GM10266 (cell line): ENCODE measurements at regions not wholly inside any gene's neighbourhood (a gene's known extent, or its start where the extent isn't known, plus 50 kb on each side); places are given as distances from the start of the nearest gene placed in this dataset.

Source experiments
- DNase-seq: peaks from one replicate; pipeline ENCODE4 v3.0.0; 2012; ENCODE audit errors: extremely low spot score
- CTCF ChIP-seq: IDR thresholded peaks from 2 replicates; pipeline ENCODE4 v1.5.1; 2012; ENCODE audit warnings: mild to moderate bottlenecking, low read depth; ENCODE audit not compliant: control insufficient read depth, insufficient read depth; ENCODE audit errors: missing control alignments

DNA sequence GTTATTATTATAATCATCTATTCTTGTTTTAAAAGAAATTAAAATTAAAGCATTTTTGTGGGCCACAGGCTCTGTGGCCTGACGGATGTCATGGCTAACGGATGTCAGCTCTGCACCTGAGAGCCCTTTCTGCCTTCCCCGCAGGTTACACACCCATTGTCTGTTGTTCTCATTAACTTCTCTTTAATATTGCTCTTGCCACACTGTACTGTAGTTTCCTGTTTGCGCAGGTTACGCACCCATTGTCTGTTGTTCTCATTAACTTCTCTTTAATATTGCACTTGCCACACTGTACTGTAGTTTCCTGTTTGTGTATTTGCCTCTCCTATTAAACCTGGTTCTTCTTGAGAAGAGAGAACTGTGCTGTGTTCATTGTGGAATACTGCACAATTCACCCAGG is 294.4 kb upstream of the PLXNA2 start:
- no peak for TF ChIP-seq CTCF
- DNase-seq = no peak

- DNase-seq = no peak
- no peak for TF ChIP-seq CTCF
Measured at GRCh38 chr1:208540724-208541123, 296.5 kb upstream of the PLXNA2 start.

DNA sequence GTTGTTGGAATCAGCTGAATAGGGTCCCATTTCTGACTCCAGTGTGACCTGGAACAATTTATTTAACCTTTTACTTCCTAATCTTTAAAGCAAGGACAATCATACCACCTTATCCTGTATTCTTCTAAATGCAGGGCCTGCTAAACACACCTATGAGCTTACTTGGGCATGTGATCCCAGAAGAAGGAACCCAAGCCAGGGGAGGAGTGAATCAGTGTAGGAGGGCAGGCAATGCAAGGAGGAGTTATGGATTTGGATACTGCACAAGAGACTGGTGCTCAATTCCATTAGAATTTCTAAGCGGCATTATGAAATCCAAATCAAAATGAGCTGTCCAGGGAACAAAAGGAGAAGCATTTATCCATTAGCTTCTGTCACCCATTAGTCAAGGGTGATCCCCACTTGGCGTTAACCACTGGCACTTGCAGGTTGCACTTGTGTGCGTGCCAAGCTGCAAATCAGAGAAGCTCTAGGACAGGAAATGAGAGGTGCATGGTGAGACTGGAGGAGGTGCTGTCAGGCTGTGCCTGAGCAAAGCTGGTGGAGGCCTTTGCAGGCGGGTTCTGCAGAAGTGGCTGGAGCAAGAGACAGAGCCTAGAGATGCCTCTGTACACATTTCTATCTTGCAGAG is 297.2 kb upstream of the PLXNA2 start:
- no peak for DNase-seq

DNA sequence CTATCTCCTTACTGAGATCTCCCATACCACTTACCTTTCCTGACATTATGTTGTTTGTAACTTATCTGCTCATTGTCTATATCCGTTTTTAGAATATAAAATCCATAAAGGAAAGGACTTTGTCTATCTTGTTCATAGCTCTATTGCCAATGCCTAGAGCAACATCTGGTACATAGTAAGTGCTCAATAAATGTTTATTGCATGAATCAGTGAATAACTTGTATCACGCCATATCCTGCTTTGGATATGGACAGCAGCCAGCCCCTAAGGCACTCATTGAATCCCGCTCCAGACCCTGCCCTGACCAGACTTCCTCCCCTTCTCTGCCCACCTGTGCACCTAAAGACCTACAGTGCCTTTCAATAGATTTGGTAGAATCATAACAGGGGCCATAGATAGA is 298.1 kb upstream of the PLXNA2 start:
- TF ChIP-seq CTCF = no peak
- no peak for DNase-seq

More for the DNA sequence above, 297.2 kb upstream of the PLXNA2 start:
- TF ChIP-seq CTCF = no peak

GRCh38 chr1:208544053-208544452 is 299.9 kb upstream of the PLXNA2 start:
- no peak for DNase-seq
- no peak for TF ChIP-seq CTCF

- no peak for TF ChIP-seq CTCF
- no peak for DNase-seq
Measured at GRCh38 chr1:208544794-208545193, 300.6 kb upstream of the PLXNA2 start.

GRCh38 chr1:208551024-208551423 is 306.8 kb upstream of the PLXNA2 start:
- DNase-seq = no peak
- TF ChIP-seq CTCF = no peak
